WI38 (cell line): ENCODE measurements at regions not wholly inside any gene's neighbourhood (a gene's known extent, or its start where the extent isn't known, plus 50 kb on each side); places are given as distances from the start of the nearest gene placed in this dataset.
"Not testable (repeated sequence)": the region's sequence is repeated elsewhere in the genome, so short reads cannot be mapped to it uniquely, and the experiment has no call there.

Experiments
- H3K4me3 ChIP-seq: 2 replicates; pipeline ENCODE4 v1.5.1; 2011; ENCODE audit warnings: low read depth, mild to moderate bottlenecking, control low read depth, low read length
- CTCF ChIP-seq: IDR thresholded peaks from 2 replicates; pipeline ENCODE4 v1.5.1; 2012; ENCODE audit warnings: low read depth, mild to moderate bottlenecking, control low read depth, low read length

- no peak for TF ChIP-seq CTCF
Measured at GRCh38 chr5:4581289-4581688, 558.8 kb upstream of the ADAMTS16 start.

GRCh38 chr5:4584982-4585381 is 555.1 kb upstream of the ADAMTS16 start:
- TF ChIP-seq CTCF, result no peak
- no peak overlapping the region for H3K4me3 ChIP-seq

More at GRCh38 chr5:4581289-4581688, 558.8 kb upstream of the ADAMTS16 start:
- H3K4me3 ChIP-seq, result no peak overlapping the region

- TF ChIP-seq CTCF, result no peak
- H3K4me3 ChIP-seq, result no peak overlapping the region
Measured at GRCh38 chr5:4613440-4613839, 526.7 kb upstream of the ADAMTS16 start.

- no peak overlapping the region for H3K4me3 ChIP-seq
Measured at GRCh38 chr5:4614088-4614487, 526.0 kb upstream of the ADAMTS16 start.

GRCh38 chr5:4615369-4615768 is 524.8 kb upstream of the ADAMTS16 start:
- not testable (repeated sequence) for H3K4me3 ChIP-seq

More at GRCh38 chr5:4614088-4614487, 526.0 kb upstream of the ADAMTS16 start:
- no peak for TF ChIP-seq CTCF

- H3K4me3 ChIP-seq, result no peak overlapping the region
- TF ChIP-seq CTCF, result no peak
Measured at GRCh38 chr5:4625206-4625896, 514.8 kb upstream of the ADAMTS16 start.

- no peak overlapping the region for H3K4me3 ChIP-seq
- TF ChIP-seq CTCF, result no peak
Measured at GRCh38 chr5:4627131-4627530, 513.0 kb upstream of the ADAMTS16 start.

GRCh38 chr5:4627929-4628328 is 512.2 kb upstream of the ADAMTS16 start:
- TF ChIP-seq CTCF, result no peak
- no peak overlapping the region for H3K4me3 ChIP-seq
